ENCODE measurements at regions not wholly inside any gene's neighbourhood (a gene's known extent, or its start where the extent isn't known, plus 50 kb on each side); places are given as distances from the start of the nearest gene placed in this dataset.

DNA sequence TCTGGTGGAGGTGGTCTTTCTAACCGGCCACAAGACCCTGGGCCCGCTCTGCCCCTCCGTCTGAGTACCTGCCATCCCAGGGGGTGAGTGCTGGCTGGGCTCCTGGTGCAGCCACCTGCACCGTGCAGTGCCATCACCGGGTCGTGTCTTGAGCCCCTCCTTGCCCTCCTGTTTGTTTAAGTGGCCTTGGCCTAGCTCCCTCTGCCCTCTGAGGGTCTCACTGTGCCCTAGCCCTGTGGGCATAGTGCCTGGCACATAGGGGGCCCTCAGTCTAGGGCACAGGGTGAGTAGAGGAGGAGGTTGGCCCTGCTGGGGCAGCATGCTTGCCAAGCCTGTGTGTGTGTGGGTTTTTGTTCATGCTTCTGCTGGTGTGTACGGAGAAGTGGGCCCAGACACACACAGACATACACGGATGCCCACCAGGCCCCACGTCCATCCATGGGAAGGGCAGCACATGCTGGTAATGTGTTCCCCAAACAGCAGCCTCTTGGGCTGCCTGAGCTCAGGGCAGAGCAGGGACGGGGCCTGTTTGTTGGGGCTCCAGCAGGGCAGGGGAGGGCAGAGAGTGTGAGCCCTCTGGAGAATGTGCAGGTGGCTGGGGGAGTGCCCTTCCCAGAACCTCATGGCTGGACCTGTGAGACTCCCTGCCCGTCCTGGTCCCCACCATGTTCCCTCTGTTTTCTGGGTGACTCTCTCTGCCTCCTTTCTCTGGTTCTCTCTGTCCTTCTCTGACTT, 94.6 kb downstream of the GLI2 start:
- no peaks in the 10 kb centered on the region for H3K27me3 ChIP-seq
- TF ChIP-seq, protein P1, sequence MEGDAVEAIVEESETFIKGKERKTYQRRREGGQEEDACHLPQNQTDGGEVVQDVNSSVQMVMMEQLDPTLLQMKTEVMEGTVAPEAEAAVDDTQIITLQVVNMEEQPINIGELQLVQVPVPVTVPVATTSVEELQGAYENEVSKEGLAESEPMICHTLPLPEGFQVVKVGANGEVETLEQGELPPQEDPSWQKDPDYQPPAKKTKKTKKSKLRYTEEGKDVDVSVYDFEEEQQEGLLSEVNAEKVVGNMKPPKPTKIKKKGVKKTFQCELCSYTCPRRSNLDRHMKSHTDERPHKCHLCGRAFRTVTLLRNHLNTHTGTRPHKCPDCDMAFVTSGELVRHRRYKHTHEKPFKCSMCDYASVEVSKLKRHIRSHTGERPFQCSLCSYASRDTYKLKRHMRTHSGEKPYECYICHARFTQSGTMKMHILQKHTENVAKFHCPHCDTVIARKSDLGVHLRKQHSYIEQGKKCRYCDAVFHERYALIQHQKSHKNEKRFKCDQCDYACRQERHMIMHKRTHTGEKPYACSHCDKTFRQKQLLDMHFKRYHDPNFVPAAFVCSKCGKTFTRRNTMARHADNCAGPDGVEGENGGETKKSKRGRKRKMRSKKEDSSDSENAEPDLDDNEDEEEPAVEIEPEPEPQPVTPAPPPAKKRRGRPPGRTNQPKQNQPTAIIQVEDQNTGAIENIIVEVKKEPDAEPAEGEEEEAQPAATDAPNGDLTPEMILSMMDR (IDR thresholded peaks at IDR 0.05) = no peak
- no peak for TF ChIP-seq POLR2A (IDR thresholded peaks at IDR 0.05)
- TF ChIP-seq POLR2AphosphoS5 (IDR thresholded peaks at IDR 0.05) = no peak
- no peak for TF ChIP-seq EP300 (IDR thresholded peaks at IDR 0.05)
- no peak overlapping the region for H3K27ac ChIP-seq
- WGBS, 5 donors = 81 to 92% (median 88%) methylated on average over 7 to 11 of the region's 11 CpGs
- H3K4me3 ChIP-seq = no peak overlapping the region
- no peaks in the 10 kb centered on the region for H3K36me3 ChIP-seq
- intact Hi-C loops (cut with DNase I; ENCODE audit: low total_unique reads) = no loop called here
- DNase-seq = no peak
- no peaks in the 10 kb centered on the region for H3K9me3 ChIP-seq
- H3K4me1 ChIP-seq = peaks cover 4 to 21% (median 13%) of the 10 kb centered on the region in 4 donors

DNA sequence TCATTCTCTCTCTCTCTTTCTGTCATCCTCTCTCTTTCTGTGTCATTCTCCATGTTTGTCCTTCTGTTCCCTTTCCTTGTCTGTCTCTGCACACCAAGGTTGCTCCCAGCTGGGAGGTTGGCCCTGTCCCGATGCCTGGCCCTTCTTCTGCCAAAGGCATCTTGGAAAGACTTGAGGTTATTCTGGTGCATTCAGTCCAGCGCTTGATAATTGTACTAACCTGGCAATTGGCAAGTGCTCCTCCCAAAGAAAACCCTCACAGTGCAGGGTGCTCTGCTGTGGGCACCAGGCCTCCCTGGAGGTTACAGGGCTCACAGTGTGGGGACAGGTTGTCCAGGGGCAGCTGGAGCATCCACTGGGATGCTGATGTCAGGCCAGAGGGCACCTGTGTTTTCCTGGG, 95.4 kb downstream of the GLI2 start:
- H3K4me3 ChIP-seq = no peak overlapping the region
- peaks cover 0 to 13% (median 8%) of the 10 kb centered on the region in 4 donors for H3K4me1 ChIP-seq
- no peaks in the 10 kb centered on the region for H3K9me3 ChIP-seq
- no peak overlapping the region for H3K27ac ChIP-seq
- DNase-seq = no peak
- WGBS, 5 donors = 44 to 73% (median 65%) methylated on average over 2 of the region's 2 CpGs
- intact Hi-C loops (cut with DNase I; ENCODE audit: low total_unique reads) = no loop called here
- H3K36me3 ChIP-seq = no peaks in the 10 kb centered on the region
- H3K27me3 ChIP-seq = no peaks in the 10 kb centered on the region
- TF ChIP-seq, protein P1 (IDR thresholded peaks at IDR 0.05) = no peak
- TF ChIP-seq EP300 (IDR thresholded peaks at IDR 0.05) (no peak), POLR2A (IDR thresholded peaks at IDR 0.05) (no peak), POLR2AphosphoS5 (IDR thresholded peaks at IDR 0.05) (no peak)

DNA sequence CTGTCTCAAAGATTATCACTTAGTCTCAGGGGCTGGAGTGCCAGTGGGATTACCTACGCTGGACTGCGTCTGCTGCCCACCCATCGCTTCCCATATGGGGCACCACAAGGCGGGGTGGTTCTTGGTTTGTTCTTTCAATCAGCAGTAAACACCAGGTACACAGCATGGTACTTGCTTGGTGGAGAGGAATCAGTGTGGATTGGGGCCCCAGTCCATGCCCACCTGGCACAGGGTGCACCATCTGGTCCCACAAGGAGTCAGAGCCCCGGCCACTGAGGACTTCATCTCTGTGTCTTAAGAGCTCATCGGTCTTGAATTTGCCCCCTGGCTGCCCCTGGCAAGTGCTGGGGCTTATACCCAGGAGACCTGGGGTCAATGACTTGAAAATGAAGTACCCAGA, 96.2 kb downstream of the GLI2 start:
- Histone ChIP-seq H3K27me3 (no peaks in the 10 kb centered on the region), H3K36me3 (no peaks in the 10 kb centered on the region), H3K9me3 (no peaks in the 10 kb centered on the region), H3K27ac (no peak overlapping the region), H3K4me1 (peaks cover 0 to 5% (median 1%) of the 10 kb centered on the region in 4 donors), H3K4me3 (no peak overlapping the region)
- no peak for TF ChIP-seq POLR2AphosphoS5 (IDR thresholded peaks at IDR 0.05)
- 94 to 98% (median 95%) methylated on average over 6 of the region's 6 CpGs for WGBS, 5 donors
- intact Hi-C loops (cut with DNase I; ENCODE audit: low total_unique reads) = no loop called here
- no peak for DNase-seq

DNA sequence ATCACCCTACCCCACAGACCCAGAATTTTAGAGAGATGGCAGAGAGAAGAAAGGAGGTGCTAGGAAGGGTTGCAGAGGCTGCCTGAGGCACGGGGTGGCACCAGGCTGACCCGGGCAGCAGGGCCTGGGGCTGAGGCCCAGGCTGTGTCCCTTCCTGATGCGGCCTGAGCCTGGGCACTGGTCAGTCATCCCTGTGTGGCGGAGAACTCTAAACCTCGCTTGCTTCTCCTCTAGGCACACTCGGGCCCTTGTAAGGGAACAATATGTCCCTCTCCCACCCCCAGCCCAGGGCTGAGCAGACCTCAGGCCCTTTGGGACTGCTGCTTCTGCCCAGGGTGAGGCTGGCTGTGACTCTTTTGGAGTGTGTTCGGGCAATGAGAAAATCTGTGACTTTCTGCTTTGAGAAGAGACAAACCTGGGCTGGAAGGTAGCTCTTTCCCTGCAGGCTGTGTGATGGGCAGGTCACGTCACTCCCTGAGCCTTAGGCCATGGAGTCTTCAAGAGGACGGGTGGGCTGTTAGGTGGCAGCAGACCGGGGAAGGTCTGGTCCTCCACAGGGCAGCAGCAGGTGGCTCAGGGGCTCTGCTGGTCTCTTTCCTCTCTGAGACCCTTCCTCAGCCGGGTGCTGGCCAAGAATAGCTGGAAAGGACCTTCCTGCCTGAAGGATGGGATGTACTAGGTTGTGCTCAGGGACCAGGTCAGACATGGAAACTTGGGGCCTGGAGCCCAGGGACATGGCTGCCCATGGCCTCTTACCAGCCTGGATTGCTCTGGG, 96.8 kb downstream of the GLI2 start:
- H3K27me3 ChIP-seq = no peaks in the 10 kb centered on the region
- no peaks in the 10 kb centered on the region for H3K4me1 ChIP-seq
- H3K27ac ChIP-seq = no peak overlapping the region
- no peak overlapping the region for H3K4me3 ChIP-seq
- TF ChIP-seq POLR2AphosphoS5 (IDR thresholded peaks at IDR 0.05) (no peak), EP300 (IDR thresholded peaks at IDR 0.05) (no peak), POLR2A (IDR thresholded peaks at IDR 0.05) (no peak)
- TF ChIP-seq, protein P1 (IDR thresholded peaks at IDR 0.05) = no peak
- DNase-seq = no peak
- intact Hi-C loops (cut with DNase I; ENCODE audit: low total_unique reads) = no loop called here
- no peaks in the 10 kb centered on the region for H3K9me3 ChIP-seq
- 77 to 92% (median 90%) methylated on average over 11 of the region's 11 CpGs for WGBS, 5 donors
- H3K36me3 ChIP-seq = no peaks in the 10 kb centered on the region

Measured in stomach (tissue), 8 donors.